K562 (cell line): ENCODE measurements at regions not wholly inside any gene's neighbourhood (a gene's known extent, or its start where the extent isn't known, plus 50 kb on each side); places are given as distances from the start of the nearest gene placed in this dataset.

ENCODE experiments used
- ATAC-seq: fragments of 200-7000 bp; cut with Tn5 transposase; 3 replicates; pipeline ENCODE4 v1.9.1; 2020; ENCODE audit warnings: moderate library complexity
- BruUV-seq: library from RNA; stranded (reverse); fragments of 400-500 nt; replicated peaks from 2 replicates; lab custom pipeline; 2021; lab: Mats Ljungman, UMichigan
- CTCF ChIA-PET: fragments of 300-600 bp; formaldehyde crosslinking; extraction: SDS; loops from one replicate; lab custom pipeline; 2021; ENCODE audit warnings: low intra/inter-chr PET ratio; lab: Yijun Ruan, JAX
- POLR2A ChIA-PET: fragments of 300-600, 350-650 bp; sonication (Branson Sonifier 250); formaldehyde crosslinking; extraction: SDS; loops from one replicate; lab custom pipeline; 2021; ENCODE audit warnings: antibody characterized with exemption, inconsistent platforms; lab: Yijun Ruan, JAX
- DNase-seq, 4 experiments: peaks; one replicate each; pipeline versions ENCODE4 v3.0.0 to v3.0.0-alpha.2; 2011 to 2018; ENCODE audit warnings: low spot score in 3 of 4, mixed read lengths in 3 of 4; ENCODE audit errors: extremely low read depth in 1 of 4
- FAIRE-seq: peaks from 2 replicates; lab custom pipeline; 2011; peaks lifted over from hg19 to GRCh38; lab: Jason Lieb, UNC
- H2AFZ ChIP-seq: 2 replicates; pipeline ENCODE4 v1.6.0; 2011; ENCODE audit warnings: low read depth, low read length, control low read depth, inconsistent platforms
- H3K27ac ChIP-seq: fragments of 200-600 bp; 3 replicates; pipeline ENCODE4 v1.8.0; 2011; ENCODE audit warnings: low read depth, mild to moderate bottlenecking, control low read depth, inconsistent platforms, low read length, moderate library complexity, mixed read lengths; ENCODE audit errors: extremely low read depth
- H3K27me3 ChIP-seq, 2 experiments: fragments of 300-600 bp in 1 of 2; 2 replicates in 1 of 2; 3 replicates in 1 of 2; pipeline versions ENCODE4 v1.6.0 to v1.8.0; 2011; ENCODE audit warnings: inconsistent platforms in 2 of 2, low read length in 2 of 2, mild to moderate bottlenecking in 1 of 2, mixed read lengths in 1 of 2, moderate library complexity in 1 of 2; ENCODE audit not compliant: control insufficient read depth in 2 of 2, insufficient read depth in 2 of 2
- H3K36me3 ChIP-seq: fragments of 300-600 bp; 3 replicates; pipeline ENCODE4 v1.8.0; 2011; ENCODE audit warnings: mild to moderate bottlenecking, low read length, inconsistent platforms; ENCODE audit not compliant: control insufficient read depth, insufficient read depth
- H3K4me1 ChIP-seq, 2 experiments: fragments of 200-600 bp in 1 of 2; replicated peaks in 1 of 2; 2 replicates in 1 of 2; 3 replicates in 1 of 2; pipeline versions ENCODE4 v1.5.1 to v1.8.0; 2011; ENCODE audit warnings: inconsistent platforms in 2 of 2, low read length in 2 of 2, mild to moderate bottlenecking in 1 of 2, mixed read lengths in 1 of 2, moderate library complexity in 1 of 2; ENCODE audit not compliant: control insufficient read depth in 2 of 2, insufficient read depth in 2 of 2
- H3K4me2 ChIP-seq: 2 replicates; pipeline ENCODE4 v1.6.1; 2011; ENCODE audit warnings: low read length, control low read depth, inconsistent platforms, mixed read lengths; ENCODE audit not compliant: insufficient read depth
- H3K4me3 ChIP-seq: fragments of 200-600 bp; sonication (generic), shearing (Covaris generic); 2 replicates; pipeline ENCODE4 v1.5.1; 2016; ENCODE audit warnings: control low read depth, inconsistent platforms
- H3K79me2 ChIP-seq: fragments of 200-600 bp; 3 replicates; pipeline ENCODE4 v1.8.0; 2011; ENCODE audit warnings: low read length, inconsistent platforms; ENCODE audit not compliant: control insufficient read depth, insufficient read depth
- H3K9ac ChIP-seq, 2 experiments: 2 replicates each; pipeline versions ENCODE4 v1.6.0 to v1.6.1; 2011; ENCODE audit warnings: low read depth in 2 of 2, low read length in 2 of 2, control low read depth in 1 of 2, inconsistent platforms in 1 of 2, mild to moderate bottlenecking in 1 of 2, mixed read lengths in 1 of 2; ENCODE audit not compliant: insufficient read depth in 1 of 2
- H3K9me1 ChIP-seq: one replicate; pipeline ENCODE4 v1.6.0; 2011; ENCODE audit warnings: inconsistent platforms, mild to moderate bottlenecking, low read length, moderate library complexity; ENCODE audit not compliant: control insufficient read depth, insufficient read depth
- H3K9me3 ChIP-seq: replicated peaks from 2 replicates; pipeline ENCODE4 v1.5.1; 2011; ENCODE audit warnings: low read depth, low read length, inconsistent platforms; ENCODE audit not compliant: control insufficient read depth, insufficient read depth
- H4K20me1 ChIP-seq: replicated peaks from 2 replicates; pipeline ENCODE4 v1.6.1; 2011; ENCODE audit warnings: low read length, inconsistent platforms, mixed read lengths; ENCODE audit not compliant: control insufficient read depth, insufficient read depth
- BACH1 ChIP-seq: fragments of 200-800 bp; sonication (Bioruptor generic); IDR thresholded peaks from 2 replicates; pipeline ENCODE4 v1.6.1; 2016; ENCODE audit warnings: missing genetic modification characterization, missing compliant biosample characterization
- CCAR2 ChIP-seq: fragments of 200-400 bp; formaldehyde crosslinking; IDR thresholded peaks from 2 replicates; pipeline ENCODE4 v1.6.1; 2017; ENCODE audit warnings: mild to moderate bottlenecking, low read depth, low read length
- ELF4 ChIP-seq: fragments of 450-650 bp; formaldehyde crosslinking; IDR thresholded peaks from 2 replicates; pipeline ENCODE4 v1.4.0; 2022; ENCODE audit warnings: missing genetic modification characterization
- FOSL1 ChIP-seq: fragments of 200-800 bp; sonication (Bioruptor generic); conservative IDR thresholded peaks from 2 replicates; pipeline ENCODE4 v1.6.1; 2016; ENCODE audit warnings: missing genetic modification characterization, missing compliant biosample characterization
- FOXJ2 ChIP-seq: fragments of 200-800 bp; sonication (Bioruptor generic); IDR thresholded peaks from 2 replicates; pipeline ENCODE4 v1.6.1; 2016; ENCODE audit warnings: missing genetic modification characterization, missing compliant biosample characterization
- FOXM1 ChIP-seq, 2 experiments: fragments of 450-650 bp in 1 of 2; sonication (generic) in 1 of 2; formaldehyde crosslinking in 1 of 2; IDR thresholded peaks; 2 replicates each; pipeline versions ENCODE4 v1.6.1 to v1.9.0; 2017 to 2022; ENCODE audit warnings: low read depth in 2 of 2, mild to moderate bottlenecking in 2 of 2, missing genetic modification reagents in 1 of 2, moderate library complexity in 1 of 2
- FOXO4 ChIP-seq: fragments of 450-650 bp; formaldehyde crosslinking; IDR thresholded peaks from 2 replicates; pipeline ENCODE4 v1.4.0; 2020; ENCODE audit warnings: mild to moderate bottlenecking, moderate library complexity
- JUND ChIP-seq, 2 experiments: IDR thresholded peaks; 2 replicates in 1 of 2; 3 replicates in 1 of 2; pipeline ENCODE4 v1.6.1; 2011; ENCODE audit warnings: borderline replicate concordance in 2 of 2, low read depth in 2 of 2, low read length in 2 of 2, improper control_type of control experiment in 1 of 2, missing biosample characterization in 1 of 2, missing genetic modification characterization in 1 of 2, missing genetic modification reagents in 1 of 2
- MTF1 ChIP-seq: fragments of 250-450 bp; sonication (Bioruptor Pico); IDR thresholded peaks from 2 replicates; pipeline ENCODE4 v1.9.0; 2021; ENCODE audit warnings: moderate library complexity, mild to moderate bottlenecking, inconsistent platforms, borderline replicate concordance
- RBM25 ChIP-seq: fragments of 200-400 bp; formaldehyde crosslinking; IDR thresholded peaks from 2 replicates; pipeline ENCODE4 v1.6.1; 2018; ENCODE audit warnings: low read length, low read depth, moderate library complexity; ENCODE audit not compliant: severe bottlenecking
- RNF219 ChIP-seq: fragments of 250-450 bp; sonication (Bioruptor Pico); IDR thresholded peaks from 2 replicates; pipeline ENCODE4 v1.5.0; 2022; ENCODE audit warnings: mild to moderate bottlenecking
- ZC3H11A ChIP-seq: IDR thresholded peaks from 2 replicates; pipeline ENCODE4 v1.6.1; 2012; ENCODE audit warnings: low read depth, low read length, improper control_type of control experiment
- ZNF121 ChIP-seq: sonication (generic); formaldehyde crosslinking; conservative IDR thresholded peaks from 2 replicates; pipeline ENCODE4 v1.8.0; 2022; ENCODE audit warnings: missing genetic modification reagents
- WGBS: fragments of 100-300 bp; shearing (Covaris generic); methylation state at CpG from one replicate; pipeline ENCODE4 v1.1.6; 2016; ENCODE audit warnings: low coverage, mixed read lengths; ENCODE audit not compliant: insufficient coverage; ENCODE audit errors: missing lambda C conversion rate; 5-methylcytosine and 5-hydroxymethylcytosine counted together
- in situ Hi-C: fragments of 300-500 bp; cut with MboI; formaldehyde crosslinking; loops from 4 replicates; pipeline ENCODE4 v1.15.0; 2018; ENCODE audit warnings: inconsistent platforms, mixed read lengths
- intact Hi-C: fragments of 100-400 bp; cut with micrococcal nuclease; formaldehyde crosslinking; loops from 2 replicates; pipeline ENCODE4 v1.14.2; 2022
- TF ChIP-seq, protein P1 (sequence below): sonication (generic); formaldehyde crosslinking; IDR thresholded peaks from 2 replicates; pipeline ENCODE4 v1.8.0; 2022; ENCODE audit warnings: mild to moderate bottlenecking, missing genetic modification reagents, borderline replicate concordance
- TF ChIP-seq, protein P2 (sequence below), 2 experiments: fragments of 450-650 bp in 1 of 2; sonication (generic) in 1 of 2; formaldehyde crosslinking in 1 of 2; IDR thresholded peaks in 1 of 2; conservative IDR thresholded peaks in 1 of 2; 2 replicates each; pipeline versions ENCODE4 v1.6.1 to v1.8.1; 2016 to 2023; ENCODE audit warnings: mild to moderate bottlenecking in 2 of 2, moderate library complexity in 2 of 2, inconsistent platforms in 1 of 2, missing genetic modification reagents in 1 of 2

GRCh38 chr7:112946350-112946749, 140.3 kb downstream of the GPR85 start:
- ChIA-PET CTCF (no interaction called here), POLR2A (no interaction called here)
- no peak overlapping the region for H3K27ac ChIP-seq
- in situ Hi-C loops (no loop called here), intact Hi-C loops (no loop called here)
- DNase-seq (no peak), FAIRE-seq (no peak), ATAC-seq (no peak)
- no peak overlapping the region for H2AFZ ChIP-seq
- no peaks in the 10 kb centered on the region for H3K9me3 ChIP-seq
- no peaks in the 10 kb centered on the region for H3K27me3 ChIP-seq
- WGBS, result 20% methylated on average over 2 of the region's 2 CpGs
- H4K20me1 ChIP-seq, result no peaks in the 10 kb centered on the region
- BruUV-seq, result no TSS peak
- no peak overlapping the region for H3K9ac ChIP-seq
- H3K9me1 ChIP-seq, result no peaks in the 10 kb centered on the region
- H3K4me3 ChIP-seq, result no peak overlapping the region
- no peak overlapping the region for H3K4me2 ChIP-seq
- no peaks in the 10 kb centered on the region for H3K36me3 ChIP-seq
- no peaks in the 10 kb centered on the region for H3K4me1 ChIP-seq
- no peaks in the 10 kb centered on the region for H3K79me2 ChIP-seq
- TF ChIP-seq FOXJ2, result 0 out of 2 replicates have a peak, but pooled peaks have one; percentile 16
- TF ChIP-seq FOSL1 (tag), result peak; percentile 61
- TF ChIP-seq, protein P1, sequence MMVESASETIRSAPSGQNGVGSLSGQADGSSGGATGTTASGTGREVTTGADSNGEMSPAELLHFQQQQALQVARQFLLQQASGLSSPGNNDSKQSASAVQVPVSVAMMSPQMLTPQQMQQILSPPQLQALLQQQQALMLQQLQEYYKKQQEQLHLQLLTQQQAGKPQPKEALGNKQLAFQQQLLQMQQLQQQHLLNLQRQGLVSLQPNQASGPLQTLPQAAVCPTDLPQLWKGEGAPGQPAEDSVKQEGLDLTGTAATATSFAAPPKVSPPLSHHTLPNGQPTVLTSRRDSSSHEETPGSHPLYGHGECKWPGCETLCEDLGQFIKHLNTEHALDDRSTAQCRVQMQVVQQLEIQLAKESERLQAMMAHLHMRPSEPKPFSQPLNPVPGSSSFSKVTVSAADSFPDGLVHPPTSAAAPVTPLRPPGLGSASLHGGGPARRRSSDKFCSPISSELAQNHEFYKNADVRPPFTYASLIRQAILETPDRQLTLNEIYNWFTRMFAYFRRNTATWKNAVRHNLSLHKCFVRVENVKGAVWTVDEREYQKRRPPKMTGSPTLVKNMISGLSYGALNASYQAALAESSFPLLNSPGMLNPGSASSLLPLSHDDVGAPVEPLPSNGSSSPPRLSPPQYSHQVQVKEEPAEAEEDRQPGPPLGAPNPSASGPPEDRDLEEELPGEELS (CRISPR knock-in tag), result no peak
- TF ChIP-seq JUND (IDR thresholded peaks at IDR 0.05; ENCODE audit: borderline replicate concordance, low read depth, low read length), result peak; percentile 62; the same call in 1 of the 2 replicates
- peak; percentile 81; the same call in 2 of the 3 replicates for TF ChIP-seq JUND (tag; IDR thresholded peaks at IDR 0.05; ENCODE audit: borderline replicate concordance, low read depth, low read length)
- TF ChIP-seq ELF4 (CRISPR knock-in tag), result no peak
- peak; percentile 96 for TF ChIP-seq ZNF121 (CRISPR knock-in tag)
- TF ChIP-seq, protein P2, sequence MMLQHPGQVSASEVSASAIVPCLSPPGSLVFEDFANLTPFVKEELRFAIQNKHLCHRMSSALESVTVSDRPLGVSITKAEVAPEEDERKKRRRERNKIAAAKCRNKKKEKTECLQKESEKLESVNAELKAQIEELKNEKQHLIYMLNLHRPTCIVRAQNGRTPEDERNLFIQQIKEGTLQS (IDR thresholded peaks at IDR 0.05), result peak; percentile 57
- TF ChIP-seq, protein P2 (CRISPR knock-in tag; conservative IDR thresholded peaks at IDR 0.05), result no peak
- TF ChIP-seq RBM25, result peak; percentile 26
- TF ChIP-seq MTF1, result no peak
- no peak for TF ChIP-seq FOXO4 (CRISPR knock-in tag)
- TF ChIP-seq ZC3H11A, result no peak
- no peak for TF ChIP-seq CCAR2
- no peak for TF ChIP-seq FOXM1 (IDR thresholded peaks at IDR 0.05; ENCODE audit: low read depth)
- no peak for TF ChIP-seq FOXM1 (CRISPR knock-in tag; IDR thresholded peaks at IDR 0.05; ENCODE audit: low read depth)
- TF ChIP-seq RNF219 (CRISPR knock-in tag), result no peak
- no peak for TF ChIP-seq BACH1 (tag)
